PC-9 (cell line): ENCODE measurements at regions not wholly inside any gene's neighbourhood (a gene's known extent, or its start where the extent isn't known, plus 50 kb on each side); places are given as distances from the start of the nearest gene placed in this dataset.

Source experiments
- EZH2 ChIP-seq: fragments of 200-600 bp; sonication (generic); IDR thresholded peaks from 2 replicates; pipeline ENCODE4 v1.8.0; 2017; ENCODE audit warnings: antibody characterized with exemption, low read depth
- TF ChIP-seq, protein P1 (sequence below): fragments of 200-600 bp; sonication (generic); conservative IDR thresholded peaks from 2 replicates; pipeline ENCODE4 v1.6.1; 2017; ENCODE audit warnings: mixed run types, antibody characterized with exemption, mild to moderate bottlenecking, moderate library complexity

- TF ChIP-seq, protein P1, sequence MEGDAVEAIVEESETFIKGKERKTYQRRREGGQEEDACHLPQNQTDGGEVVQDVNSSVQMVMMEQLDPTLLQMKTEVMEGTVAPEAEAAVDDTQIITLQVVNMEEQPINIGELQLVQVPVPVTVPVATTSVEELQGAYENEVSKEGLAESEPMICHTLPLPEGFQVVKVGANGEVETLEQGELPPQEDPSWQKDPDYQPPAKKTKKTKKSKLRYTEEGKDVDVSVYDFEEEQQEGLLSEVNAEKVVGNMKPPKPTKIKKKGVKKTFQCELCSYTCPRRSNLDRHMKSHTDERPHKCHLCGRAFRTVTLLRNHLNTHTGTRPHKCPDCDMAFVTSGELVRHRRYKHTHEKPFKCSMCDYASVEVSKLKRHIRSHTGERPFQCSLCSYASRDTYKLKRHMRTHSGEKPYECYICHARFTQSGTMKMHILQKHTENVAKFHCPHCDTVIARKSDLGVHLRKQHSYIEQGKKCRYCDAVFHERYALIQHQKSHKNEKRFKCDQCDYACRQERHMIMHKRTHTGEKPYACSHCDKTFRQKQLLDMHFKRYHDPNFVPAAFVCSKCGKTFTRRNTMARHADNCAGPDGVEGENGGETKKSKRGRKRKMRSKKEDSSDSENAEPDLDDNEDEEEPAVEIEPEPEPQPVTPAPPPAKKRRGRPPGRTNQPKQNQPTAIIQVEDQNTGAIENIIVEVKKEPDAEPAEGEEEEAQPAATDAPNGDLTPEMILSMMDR, result no peak
- TF ChIP-seq EZH2, result no peak
These were observed 201.2 kb upstream of the PRICKLE1 start for GRCh38 chr12:42790761-42791151.
